ENCODE measurements at regions not wholly inside any gene's neighbourhood (a gene's known extent, or its start where the extent isn't known, plus 50 kb on each side); places are given as distances from the start of the nearest gene placed in this dataset.

DNA sequence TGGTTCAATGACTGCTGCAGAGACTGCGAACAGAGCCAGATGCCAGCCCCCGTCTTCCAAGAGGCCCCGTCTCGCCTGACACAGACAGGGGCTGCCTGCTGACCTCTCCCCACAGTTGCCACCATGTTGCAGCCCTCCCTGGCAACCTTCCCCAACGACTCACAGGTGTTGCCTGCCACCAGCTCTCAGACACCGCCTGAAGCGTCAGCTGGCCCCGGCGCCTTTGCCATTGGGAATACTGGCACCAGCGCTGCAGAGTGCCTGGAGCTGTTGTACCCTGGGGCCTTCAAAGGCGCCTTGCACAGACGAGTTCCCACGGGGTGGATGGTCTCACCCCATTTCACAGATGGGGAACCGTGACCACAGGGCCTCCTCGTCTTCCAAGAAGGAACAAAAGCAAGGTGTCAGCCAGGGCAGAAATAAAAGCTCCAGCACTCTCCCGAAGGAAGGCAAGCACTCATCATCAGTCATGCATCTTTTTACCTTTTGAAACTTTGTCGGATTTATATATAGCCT lies 167.0 kb downstream of the ADSS2 start:
- TF ChIP-seq, protein P1, sequence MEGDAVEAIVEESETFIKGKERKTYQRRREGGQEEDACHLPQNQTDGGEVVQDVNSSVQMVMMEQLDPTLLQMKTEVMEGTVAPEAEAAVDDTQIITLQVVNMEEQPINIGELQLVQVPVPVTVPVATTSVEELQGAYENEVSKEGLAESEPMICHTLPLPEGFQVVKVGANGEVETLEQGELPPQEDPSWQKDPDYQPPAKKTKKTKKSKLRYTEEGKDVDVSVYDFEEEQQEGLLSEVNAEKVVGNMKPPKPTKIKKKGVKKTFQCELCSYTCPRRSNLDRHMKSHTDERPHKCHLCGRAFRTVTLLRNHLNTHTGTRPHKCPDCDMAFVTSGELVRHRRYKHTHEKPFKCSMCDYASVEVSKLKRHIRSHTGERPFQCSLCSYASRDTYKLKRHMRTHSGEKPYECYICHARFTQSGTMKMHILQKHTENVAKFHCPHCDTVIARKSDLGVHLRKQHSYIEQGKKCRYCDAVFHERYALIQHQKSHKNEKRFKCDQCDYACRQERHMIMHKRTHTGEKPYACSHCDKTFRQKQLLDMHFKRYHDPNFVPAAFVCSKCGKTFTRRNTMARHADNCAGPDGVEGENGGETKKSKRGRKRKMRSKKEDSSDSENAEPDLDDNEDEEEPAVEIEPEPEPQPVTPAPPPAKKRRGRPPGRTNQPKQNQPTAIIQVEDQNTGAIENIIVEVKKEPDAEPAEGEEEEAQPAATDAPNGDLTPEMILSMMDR (IDR thresholded peaks at IDR 0.05; ENCODE audit: low read depth, low read length, missing input control): no peak
- no peak for TF ChIP-seq YY1 (IDR thresholded peaks at IDR 0.05)
- TF ChIP-seq FOXA1 (IDR thresholded peaks at IDR 0.05): no peak
- TF ChIP-seq FOXA2 (IDR thresholded peaks at IDR 0.05): no peak
- TF ChIP-seq HNF4G (IDR thresholded peaks at IDR 0.05): no peak
- TF ChIP-seq RXRA (IDR thresholded peaks at IDR 0.05): no peak
- TF ChIP-seq MAX (IDR thresholded peaks at IDR 0.05): no peak
- no peak for TF ChIP-seq JUND (IDR thresholded peaks at IDR 0.05)
- TF ChIP-seq GABPA (IDR thresholded peaks at IDR 0.05 in 1 of 2, conservative IDR thresholded peaks at IDR 0.05 in 1 of 2): no peak
- no peak for TF ChIP-seq HNF4A (conservative IDR thresholded peaks at IDR 0.05)
- no peak for TF ChIP-seq ATF3 (IDR thresholded peaks at IDR 0.05)
- no peak for TF ChIP-seq TAF1 (conservative IDR thresholded peaks at IDR 0.05)
- Histone ChIP-seq H3K27ac (ENCODE audit: low read depth in 1 of 2, low read length in 2 of 2) (no peak overlapping the region), H3K9me3 (ENCODE audit: control insufficient read depth in 4 of 4, low read length in 3 of 4) (no peaks in the 10 kb centered on the region), H3K4me3 (ENCODE audit: low read depth in 1 of 3, low read length in 3 of 3) (no peak overlapping the region), H3K4me1 (ENCODE audit: control insufficient read depth in 4 of 4, insufficient read depth in 4 of 4, low read length in 3 of 4) (peaks cover 0 to 3% (median 1%) of the 10 kb centered on the region in 4 donors), H3K36me3 (ENCODE audit: control insufficient read depth in 4 of 4, insufficient read depth in 3 of 4, low read depth in 1 of 4, low read length in 3 of 4) (no peaks in the 10 kb centered on the region), H3K27me3 (ENCODE audit: control insufficient read depth in 4 of 4, insufficient read depth in 4 of 4, low read length in 3 of 4) (no peaks in the 10 kb centered on the region), H3K9ac (ENCODE audit: low read depth in 1 of 2, low read length in 2 of 2) (no peak overlapping the region)
- DNase-seq (ENCODE audit: low spot score): no peak
- 95% methylated on average over 17 of the region's 17 CpGs for WGBS

DNA sequence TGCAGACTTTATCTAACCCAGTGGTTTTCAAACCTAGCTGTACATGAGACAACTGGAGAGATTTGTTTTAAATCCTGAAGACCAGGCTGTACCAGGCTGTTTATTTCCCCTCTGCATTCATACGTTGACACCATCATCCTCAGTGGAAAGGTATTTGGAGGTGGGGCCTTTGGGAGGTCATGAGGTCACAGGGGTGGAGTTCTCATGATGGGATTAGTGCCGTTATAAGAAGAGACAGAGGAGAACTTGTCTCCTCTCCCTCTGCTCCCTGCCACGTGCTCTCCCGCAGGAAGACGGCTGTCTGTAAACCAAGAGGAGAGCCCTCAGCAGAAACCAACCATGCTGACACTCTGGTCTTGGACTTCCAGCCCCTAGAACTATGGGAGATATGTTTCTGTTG lies 165.4 kb downstream of the ADSS2 start:
- no peaks in the 10 kb centered on the region for H3K36me3 ChIP-seq (ENCODE audit: control insufficient read depth in 4 of 4, insufficient read depth in 3 of 4, low read depth in 1 of 4, low read length in 3 of 4)
- no peaks in the 10 kb centered on the region for H3K4me1 ChIP-seq (ENCODE audit: control insufficient read depth in 4 of 4, insufficient read depth in 4 of 4, low read length in 3 of 4)
- H3K4me3 ChIP-seq (ENCODE audit: low read depth in 1 of 3, low read length in 3 of 3): no peak overlapping the region
- H3K9ac ChIP-seq (ENCODE audit: low read depth in 1 of 2, low read length in 2 of 2): no peak overlapping the region
- 85% methylated on average over 5 of the region's 5 CpGs for WGBS
- no peaks in the 10 kb centered on the region for H3K27me3 ChIP-seq (ENCODE audit: control insufficient read depth in 4 of 4, insufficient read depth in 4 of 4, low read length in 3 of 4)
- TF ChIP-seq EGR1 (IDR thresholded peaks at IDR 0.05; ENCODE audit: low read depth in 2 of 2) (no peak), YY1 (IDR thresholded peaks at IDR 0.05) (no peak), MAX (IDR thresholded peaks at IDR 0.05) (no peak), NR2F2 (IDR thresholded peaks at IDR 0.05) (no peak), ZBTB33 (IDR thresholded peaks at IDR 0.05) (no peak), RAD21 (IDR thresholded peaks at IDR 0.05) (no peak), HNF4A (conservative IDR thresholded peaks at IDR 0.05) (no peak), JUND (IDR thresholded peaks at IDR 0.05) (no peak), HNF4G (IDR thresholded peaks at IDR 0.05) (no peak), TAF1 (conservative IDR thresholded peaks at IDR 0.05) (no peak), GABPA (IDR thresholded peaks at IDR 0.05 in 1 of 2, conservative IDR thresholded peaks at IDR 0.05 in 1 of 2) (no peak), REST (IDR thresholded peaks at IDR 0.05) (no peak), ATF3 (IDR thresholded peaks at IDR 0.05) (no peak), FOXA1 (IDR thresholded peaks at IDR 0.05) (no peak), RXRA (IDR thresholded peaks at IDR 0.05) (no peak), FOXA2 (IDR thresholded peaks at IDR 0.05) (no peak), SP1 (IDR thresholded peaks at IDR 0.05) (no peak)
- TF ChIP-seq, protein P1 (IDR thresholded peaks at IDR 0.05; ENCODE audit: low read depth, low read length, missing input control): no peak
- H3K27ac ChIP-seq (ENCODE audit: low read depth in 1 of 2, low read length in 2 of 2): no peak overlapping the region
- H3K9me3 ChIP-seq (ENCODE audit: control insufficient read depth in 4 of 4, low read length in 3 of 4): no peaks in the 10 kb centered on the region
- no peak for DNase-seq (ENCODE audit: low spot score)

Data from liver (tissue), 8 donors.